NCI-H2029 treated with DMSO at 0.1 percent for 48 hours (cell line): ENCODE measurements at regions not wholly inside any gene's neighbourhood (a gene's known extent, or its start where the extent isn't known, plus 50 kb on each side); places are given as distances from the start of the nearest gene placed in this dataset.

Source experiments
- DNase-seq: peaks from one replicate; lab custom pipeline; 2025; lab: John Stamatoyannopoulos, UW

DNA sequence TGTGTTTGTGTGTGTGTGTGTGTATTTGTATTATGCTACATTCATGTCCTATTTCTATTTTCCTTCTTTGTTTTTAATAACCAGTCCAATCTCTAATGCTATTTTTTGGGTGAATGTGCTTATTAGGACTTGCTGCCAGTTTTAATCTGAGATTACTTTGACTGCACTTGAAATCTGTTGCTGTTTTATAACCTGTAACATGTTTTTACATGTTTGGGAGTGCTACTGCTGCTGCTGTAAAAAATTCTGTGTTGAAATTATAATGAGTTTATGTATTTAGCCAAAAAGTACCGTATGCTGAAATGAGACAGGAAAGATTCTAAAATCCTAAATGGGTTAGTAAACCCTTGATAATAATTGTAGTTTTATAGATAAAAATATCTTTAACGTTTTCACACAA lies 104.7 kb upstream of the SSBP2 start:
- no peak for DNase-seq

DNA sequence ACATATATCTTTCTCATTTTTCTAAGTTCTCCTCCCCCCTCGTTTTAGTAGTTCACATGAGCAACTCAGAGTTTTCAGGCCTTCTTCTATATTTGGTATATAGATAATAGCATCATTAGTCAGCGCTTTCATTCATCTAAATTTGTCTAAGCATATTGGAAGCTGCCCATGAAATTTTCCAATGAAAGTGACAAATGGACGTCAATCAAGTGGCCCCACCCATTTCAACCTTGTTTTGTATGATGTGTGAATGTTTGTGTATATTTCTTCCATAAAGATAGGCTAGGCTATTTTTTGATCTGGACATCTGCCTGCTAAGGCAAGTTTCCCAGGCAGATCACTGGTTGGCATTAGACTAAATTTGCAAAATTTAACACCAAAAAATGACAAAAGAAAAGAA lies 104.0 kb upstream of the SSBP2 start:
- DNase-seq = no peak

DNA sequence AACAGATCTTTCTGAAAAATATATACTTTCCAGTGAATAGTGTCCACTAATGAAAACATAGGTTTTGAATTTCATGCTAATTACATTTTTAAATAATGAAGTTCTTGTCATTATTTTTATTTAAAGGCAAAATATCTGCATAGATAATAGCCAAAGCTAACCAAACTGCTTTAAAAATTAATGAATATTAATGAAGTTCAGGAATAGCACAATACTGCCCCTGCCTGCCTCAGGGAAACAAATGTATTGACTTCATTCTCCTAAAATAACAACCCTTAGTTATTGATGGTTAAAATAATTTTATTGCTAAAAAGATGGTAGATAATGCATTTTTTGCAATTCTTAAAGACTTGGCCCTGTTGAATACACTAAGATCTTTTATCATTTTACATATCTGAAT lies 103.6 kb upstream of the SSBP2 start:
- no peak for DNase-seq

DNA sequence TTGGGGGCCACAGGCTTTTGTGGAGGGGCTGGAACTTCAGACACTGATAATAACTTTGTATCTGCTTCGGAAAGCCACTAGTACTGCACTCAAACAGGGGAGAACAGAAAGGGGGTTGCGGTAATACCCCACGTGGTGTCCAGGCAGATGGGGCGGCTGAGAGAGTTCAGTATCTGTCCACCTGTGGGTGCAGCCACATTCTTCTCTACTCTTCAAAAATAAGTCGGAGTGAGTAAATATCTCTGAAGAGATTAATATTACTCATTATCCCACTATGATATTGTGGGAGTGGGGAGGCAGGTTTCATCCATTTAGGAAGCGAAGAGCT lies 102.1 kb upstream of the SSBP2 start:
- no peak for DNase-seq

DNA sequence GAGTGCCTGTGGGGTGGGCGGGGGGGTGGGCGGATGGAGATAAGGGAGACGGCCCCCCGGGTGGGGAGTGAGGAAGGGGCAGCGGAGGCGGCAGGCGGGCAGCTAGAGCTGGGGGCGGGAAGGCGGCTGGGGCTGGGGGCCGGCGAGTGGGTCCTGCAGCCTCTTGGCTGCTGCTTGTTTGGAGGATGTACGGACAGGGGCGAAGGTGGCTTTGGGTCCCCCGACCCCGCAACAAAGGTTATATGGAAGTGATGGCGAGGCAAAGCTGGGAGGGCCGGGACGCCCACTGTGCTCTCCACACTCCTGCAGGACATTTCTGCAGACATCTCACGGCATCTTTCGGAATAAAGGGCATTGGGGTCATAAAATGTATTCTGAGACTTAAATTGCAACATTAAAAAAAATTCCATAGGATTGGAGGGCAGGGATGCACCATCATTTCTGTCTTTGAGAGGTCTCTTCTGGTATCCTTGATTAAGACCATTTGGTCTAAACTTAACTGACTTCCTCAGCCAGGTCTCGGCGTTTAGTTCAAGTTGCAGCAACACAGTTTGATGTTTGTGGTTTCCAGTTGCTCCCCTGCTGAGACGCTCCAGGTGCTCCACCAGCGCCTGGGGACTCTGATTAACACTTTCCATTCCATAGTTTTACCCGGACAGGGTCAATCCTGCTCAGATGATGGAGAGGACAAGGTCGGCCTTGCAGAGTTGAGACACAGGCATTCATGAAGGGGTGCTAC lies 101.6 kb upstream of the SSBP2 start:
- no peak for DNase-seq

DNA sequence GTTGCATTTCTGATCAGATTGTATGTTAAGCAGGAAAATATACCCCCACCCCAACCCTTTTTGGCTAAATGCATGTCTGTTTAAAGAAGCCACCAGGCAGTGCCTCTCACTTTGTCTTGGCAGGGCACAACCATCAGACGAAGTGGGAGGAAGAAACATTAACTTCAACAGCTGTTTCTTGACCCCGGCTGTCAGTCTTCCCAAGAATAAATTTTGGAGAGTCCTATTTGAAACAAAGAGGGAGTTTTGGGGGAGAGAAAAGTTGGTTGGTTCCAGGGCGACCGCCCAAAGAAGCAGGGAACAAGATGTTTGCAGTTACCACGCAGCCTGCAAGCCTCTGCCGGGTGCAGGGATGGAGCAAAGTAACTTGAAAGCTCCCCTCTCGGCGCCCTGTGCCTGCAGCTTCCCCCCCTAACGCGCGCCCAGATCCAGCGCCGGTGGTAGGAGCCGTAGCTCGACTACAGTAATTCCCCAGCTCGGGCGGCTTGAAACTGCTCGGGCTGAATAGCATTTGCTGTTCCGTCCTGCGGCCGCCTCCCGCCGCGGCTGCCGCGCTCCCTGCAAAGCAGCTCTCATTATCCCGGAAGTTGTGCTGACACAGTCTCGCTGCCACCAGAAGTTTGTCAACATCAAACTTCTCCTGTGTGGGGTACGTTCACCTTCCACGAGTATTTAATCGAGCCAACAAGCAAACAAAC lies 100.7 kb upstream of the SSBP2 start:
- DNase-seq = peak; percentile 87

DNA sequence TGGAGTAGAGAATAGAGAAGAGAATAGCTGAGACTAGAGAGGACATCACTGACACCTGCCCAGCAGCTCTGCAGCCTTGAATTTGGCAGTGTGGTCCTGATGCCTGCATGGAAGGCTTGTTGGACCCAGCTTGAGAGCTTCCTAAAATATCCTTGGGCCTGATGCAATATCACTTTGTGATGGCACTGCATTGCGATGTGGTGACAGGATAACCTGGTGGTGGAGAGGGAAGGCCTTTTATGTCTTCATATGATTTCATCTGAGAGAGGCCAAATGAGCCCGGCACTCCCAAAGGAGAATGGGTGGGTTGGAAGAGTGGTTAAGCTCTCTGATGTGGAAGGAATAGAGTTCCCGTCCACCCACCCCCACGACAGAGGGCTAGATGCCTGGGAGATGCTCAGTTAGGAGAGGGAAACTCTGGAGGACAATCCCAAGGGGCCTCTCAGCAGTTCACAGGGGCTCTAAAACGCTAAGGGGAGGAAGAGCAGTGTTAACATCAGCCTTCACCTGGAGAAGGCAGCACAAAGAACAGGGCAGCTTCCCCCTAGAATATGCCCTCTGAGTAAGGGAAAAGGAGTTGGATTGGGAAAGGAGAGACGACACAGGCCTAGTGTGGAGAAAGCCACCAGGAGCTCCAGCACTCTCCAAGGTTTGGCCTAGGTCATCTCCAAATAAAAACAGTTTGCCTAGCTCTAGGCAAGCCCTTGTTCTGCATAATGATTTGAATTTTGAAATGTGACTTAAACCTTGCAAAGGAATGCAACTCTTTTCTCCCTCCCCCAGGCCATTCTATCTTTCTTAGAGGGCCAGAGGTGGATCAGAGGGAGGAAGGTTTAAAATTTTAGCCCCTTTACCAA lies 99.8 kb upstream of the SSBP2 start:
- DNase-seq = no peak

DNA sequence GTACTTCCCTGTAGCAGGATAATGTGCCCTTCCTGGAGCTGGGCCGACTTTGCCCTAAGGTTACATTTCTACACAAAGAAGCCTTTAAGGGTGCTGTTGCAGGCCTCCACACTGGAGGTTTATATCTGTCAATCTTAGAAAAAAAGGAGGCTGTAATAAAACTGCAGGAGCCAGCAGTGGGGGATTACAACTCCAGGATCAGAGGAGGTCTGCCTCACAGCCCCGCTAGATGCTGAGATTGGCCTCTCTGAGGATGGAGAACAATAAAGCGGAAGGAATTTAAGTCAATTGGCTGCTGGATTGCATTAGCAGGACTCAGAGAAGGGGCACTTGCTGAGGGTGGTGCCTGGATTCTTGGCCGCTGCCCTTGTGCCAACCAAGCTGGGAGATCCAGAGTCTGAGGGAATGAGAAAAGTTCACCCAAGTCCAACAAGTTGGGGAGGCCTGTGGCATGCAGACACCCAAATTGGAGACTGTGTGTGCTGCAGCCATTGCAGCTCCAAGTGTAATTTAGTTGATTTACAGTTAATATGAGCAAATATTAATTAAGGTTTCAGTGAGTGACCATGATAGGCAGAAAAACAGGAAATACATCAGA lies 99.0 kb upstream of the SSBP2 start:
- no peak for DNase-seq

DNA sequence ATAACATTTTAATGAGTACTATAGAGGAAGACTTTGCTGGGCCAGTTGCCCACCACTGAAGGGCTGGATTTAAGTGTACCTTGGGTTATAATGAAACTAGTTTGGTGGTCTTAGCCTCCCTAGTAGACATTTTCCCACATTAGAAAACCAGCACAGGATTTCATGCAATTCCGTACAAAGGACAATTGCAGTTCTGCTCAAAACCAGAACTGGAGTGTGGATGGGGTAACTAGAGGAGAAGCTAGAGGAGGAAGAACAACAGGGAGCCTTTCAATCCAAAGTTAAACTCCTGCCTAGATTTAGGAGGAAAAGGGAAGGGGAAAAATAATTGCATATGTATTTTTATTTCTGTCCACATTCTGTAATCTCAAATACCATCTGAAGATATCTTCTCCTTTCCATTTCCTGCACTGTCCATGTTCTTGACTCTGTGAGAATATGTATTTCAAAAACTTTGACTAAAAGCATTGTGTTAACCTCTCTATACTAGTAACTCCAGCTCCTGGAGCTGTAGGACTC lies 97.5 kb upstream of the SSBP2 start:
- no peak for DNase-seq

DNA sequence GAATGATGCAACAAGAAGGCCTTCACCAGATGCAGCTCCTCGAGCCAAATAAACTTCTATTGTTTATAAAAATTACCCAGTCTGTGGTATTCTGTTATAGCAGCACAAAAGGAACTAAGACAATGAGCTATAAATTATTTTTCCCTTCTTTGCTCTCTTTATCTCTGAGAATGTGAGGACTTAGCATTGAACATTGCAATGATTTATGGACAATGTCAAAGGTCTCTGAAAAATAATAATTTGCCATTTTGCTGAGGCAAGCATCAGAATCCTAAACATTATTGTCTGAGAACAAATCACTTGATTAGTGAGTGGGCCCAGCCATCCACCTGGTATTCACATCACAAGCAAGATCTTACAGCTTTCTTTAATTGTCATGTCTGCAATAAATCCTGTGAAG lies 95.4 kb upstream of the SSBP2 start:
- DNase-seq = no peak

DNA sequence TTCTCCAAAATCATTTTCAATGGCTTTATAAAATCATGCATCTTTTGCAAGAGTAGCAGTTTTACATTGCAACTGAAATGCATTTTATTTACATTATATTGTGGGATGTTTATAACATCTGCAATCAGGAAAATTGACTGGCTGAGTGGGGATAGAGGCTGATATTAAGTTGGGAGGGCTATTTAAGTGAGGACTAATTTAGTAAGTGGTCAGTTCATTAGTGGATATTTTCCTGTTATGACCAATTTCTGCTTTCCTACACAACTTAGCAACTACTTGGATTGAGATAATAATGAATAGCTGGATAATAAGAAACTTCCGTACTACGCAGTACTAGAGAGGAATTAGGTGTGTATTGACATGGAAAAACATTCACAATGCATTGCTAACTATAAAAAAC lies 92.9 kb upstream of the SSBP2 start:
- DNase-seq = no peak

DNA sequence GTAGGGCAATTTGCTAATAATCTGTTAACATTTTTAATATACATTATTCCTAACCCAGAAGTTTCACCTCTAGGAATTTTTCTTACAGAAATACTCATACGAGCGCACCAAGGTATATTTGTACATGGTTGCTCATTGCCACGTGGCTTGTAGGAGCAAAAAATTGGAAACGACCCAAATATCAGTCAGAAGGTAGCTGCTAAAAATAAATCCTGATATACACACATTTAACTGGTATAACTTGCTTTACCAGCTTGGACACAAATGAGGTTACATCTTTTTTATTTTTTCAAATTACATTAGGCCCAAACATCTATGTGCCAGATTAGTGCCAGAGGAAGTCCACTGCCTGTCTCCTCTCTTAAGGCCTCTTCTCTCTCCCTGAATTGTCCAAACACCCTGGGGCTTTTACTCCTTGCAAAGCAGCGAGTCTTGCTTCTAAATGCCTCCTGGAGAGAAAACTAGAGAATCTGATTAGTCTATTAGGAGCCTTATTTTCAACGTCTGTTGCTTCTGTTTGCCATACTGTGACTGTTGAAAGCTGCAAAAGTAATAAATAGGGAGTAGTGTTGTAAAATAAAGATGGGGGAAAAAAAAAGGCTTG lies 92.0 kb upstream of the SSBP2 start:
- no peak for DNase-seq

DNA sequence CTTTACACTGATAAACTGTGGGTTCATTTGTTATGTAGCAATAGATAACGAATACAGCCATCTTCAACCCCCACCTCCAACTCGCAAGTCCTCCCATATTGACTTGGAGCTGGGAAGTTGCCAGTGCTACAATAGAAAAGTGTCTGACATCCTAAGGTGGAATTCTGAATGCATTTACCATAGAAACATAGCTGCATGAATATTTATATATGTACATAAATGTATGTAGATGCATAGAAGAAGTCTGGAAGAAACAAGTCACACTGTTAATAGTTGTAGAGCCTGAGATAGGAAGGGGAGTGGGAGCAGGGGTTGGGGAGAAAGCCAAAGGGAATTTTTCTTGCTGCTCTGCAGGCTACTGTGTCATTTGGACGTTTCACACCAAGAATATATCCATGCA lies 88.1 kb upstream of the SSBP2 start:
- DNase-seq = no peak

DNA sequence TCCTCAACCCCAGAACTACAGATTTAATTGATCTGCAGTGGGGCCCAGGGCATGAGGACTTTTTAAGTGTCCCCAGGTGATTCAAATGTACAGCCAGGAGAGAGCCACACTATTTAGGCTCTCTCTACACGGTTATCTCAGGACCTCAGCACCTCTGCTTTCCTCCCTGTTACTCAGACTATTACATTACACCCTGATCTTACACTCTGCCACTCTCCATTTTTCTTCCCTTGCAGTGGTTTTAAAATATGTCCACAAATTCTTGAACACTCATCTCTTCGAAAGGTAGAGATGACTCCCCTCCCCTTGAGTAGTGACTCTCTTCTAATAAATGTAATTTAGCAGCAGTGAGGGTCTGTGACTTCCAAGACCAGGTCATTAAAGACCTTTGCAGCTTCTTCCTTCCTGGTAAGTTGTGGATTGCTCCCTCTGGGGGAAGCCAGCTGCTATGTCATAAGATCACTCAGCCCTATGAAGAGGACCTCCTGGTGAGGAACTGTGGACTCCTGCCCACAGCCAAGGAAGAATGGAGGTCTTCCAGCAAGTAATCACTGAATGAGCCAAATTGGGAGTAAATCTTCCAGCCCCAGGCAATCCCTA lies 87.5 kb upstream of the SSBP2 start:
- DNase-seq = no peak

DNA sequence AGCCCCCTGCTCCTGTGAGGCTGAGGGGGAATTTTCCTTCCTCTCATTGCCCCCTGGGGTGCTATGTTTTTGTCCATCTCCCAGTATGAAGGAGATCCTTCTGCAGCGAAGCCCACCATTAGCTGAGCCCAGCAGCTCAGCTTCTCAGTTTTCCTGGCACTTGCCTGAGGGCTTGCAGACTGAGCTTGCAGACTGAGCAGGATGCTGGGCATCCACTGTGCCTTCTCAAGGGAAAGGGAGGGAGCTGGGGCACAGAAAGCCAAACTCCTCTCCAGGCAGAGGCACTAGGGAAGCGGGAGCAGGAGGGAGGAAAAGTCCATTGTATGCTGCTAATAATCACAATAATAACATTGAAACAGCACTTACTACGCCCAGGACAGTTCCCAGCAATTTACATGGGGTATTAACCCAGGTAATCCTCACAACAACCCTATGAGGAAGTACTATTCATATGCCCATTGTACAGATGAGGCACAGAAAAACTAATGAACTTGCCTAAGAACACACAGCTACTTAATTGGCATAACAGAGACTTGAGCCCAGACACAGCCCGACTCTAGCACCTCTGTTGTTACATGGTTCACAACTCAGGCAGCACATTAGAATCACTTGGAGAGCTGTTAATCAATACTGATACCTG lies 86.9 kb upstream of the SSBP2 start:
- no peak for DNase-seq

DNA sequence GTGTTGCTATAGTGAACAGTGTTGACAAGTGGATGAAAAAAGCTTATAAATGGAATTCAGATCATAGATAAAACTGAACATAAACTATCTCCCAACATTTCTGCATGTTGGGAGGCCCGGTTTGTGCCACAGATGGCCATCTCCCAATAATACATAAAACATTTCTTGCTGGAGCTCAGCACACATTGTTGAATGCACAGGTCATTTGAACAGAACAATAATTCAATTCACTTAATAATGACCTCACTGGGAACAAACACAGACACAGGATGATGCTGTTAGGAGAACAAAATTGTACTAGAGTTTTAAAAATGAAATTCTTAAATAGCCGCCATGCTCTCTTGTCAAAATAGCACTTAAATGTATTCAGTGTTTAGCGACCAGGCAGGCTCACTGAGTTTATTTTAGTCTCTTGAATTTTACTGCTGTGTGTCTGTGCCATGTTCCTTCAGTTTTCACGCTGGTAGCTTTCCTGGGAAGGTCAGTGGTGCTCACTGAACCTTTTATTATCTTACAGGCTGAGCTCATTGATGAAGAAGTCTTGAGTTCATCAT lies 85.0 kb upstream of the SSBP2 start:
- no peak for DNase-seq

DNA sequence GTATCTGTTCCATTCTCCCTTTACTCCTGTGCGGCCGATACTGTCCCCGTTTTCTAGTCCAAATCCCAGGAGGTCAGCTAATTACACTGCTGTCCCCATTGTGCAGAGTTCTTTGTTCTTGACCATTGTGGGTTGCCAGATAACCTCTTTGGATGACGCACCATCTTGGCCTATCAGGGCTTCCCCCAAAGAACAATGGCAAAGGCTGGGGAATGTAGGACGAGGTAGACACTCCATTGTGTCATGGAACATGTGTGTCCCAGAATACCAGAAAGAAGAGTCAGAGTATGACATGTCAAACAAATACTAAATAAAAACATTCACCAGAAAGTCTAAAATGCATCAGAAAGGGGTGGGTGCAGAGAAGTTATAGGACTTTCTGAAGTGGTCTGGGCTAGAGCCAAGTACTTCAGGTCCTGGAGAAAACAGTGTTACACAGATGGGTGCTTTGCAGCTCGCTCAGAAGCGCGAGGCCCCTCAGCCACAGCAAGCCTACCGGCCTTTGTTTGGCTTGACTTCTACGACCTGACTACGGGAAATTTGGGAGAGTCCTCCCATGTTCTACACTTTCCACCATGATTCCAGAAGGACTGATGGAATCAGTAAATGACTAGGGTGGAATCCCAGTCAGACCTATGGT lies 83.2 kb upstream of the SSBP2 start:
- DNase-seq = no peak

DNA sequence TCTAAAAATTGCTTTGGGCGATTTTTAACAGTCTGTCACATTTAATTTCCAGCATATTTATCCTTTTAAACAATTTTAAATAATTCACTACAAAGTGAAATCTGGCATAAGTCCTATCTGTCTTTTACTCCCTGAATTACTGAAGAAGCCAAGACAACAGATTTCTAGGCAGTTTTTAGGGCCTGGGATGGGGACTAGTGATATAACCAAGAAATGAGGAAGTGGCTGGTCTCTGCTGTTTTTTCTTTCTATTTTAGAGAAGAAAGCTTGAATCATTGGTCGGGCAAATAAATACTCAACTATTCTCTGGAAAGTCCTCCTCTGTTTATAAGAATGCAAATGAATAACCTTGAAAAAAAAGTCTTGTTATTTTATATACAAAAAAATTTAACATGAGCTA lies 79.7 kb upstream of the SSBP2 start:
- no peak for DNase-seq

DNA sequence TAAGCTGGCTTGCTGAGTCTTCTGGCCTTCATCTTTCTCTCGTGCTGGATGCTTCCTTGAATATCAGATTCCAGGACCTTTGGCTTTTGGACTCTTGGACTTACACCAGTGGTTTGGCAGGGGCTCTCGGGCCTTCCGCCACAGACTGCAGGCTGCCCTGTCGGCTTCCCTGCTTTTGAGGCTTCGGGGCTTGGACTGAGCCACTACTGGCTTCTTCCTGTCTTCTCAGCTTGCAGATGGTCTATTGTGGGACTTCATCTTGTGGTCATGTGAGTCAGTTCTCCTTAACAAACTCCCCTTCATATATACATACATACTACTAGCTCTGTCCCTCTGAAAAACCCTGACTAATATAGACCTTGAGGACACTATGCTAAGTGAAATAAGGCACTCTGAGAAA lies 78.3 kb upstream of the SSBP2 start:
- DNase-seq = no peak

DNA sequence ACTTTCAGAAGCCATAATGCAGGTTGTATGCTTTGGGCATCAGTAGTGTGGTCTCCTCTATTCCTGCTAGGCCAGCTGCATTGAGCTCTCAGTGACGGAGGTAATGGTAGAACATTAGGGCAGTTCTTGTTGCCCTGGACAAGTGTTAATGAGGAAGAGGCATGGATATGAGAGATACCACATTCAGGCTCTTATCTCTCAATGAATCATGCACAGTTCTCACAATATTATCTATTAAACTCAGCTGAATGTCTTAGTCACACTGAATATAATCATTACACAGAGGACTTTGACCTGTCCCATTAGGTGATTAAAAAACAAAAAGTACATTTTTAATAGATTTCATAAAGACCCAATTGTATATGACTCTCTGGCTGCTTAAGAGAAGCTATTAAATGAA lies 76.6 kb upstream of the SSBP2 start:
- DNase-seq = no peak
